ENCODE measurements at regions not wholly inside any gene's neighbourhood (a gene's known extent, or its start where the extent isn't known, plus 50 kb on each side); places are given as distances from the start of the nearest gene placed in this dataset.

- ChIA-PET POLR2A (no interaction called here), CTCF (no interaction called here)
- DNase-seq (ENCODE audit: low spot score): no peak
- Mint-ChIP-seq H3K36me3 (peaks cover 60% of the 10 kb centered on the region), H3K27ac (no peak overlapping the region), H3K27me3 (ENCODE audit: low read depth) (peaks cover 7% of the 10 kb centered on the region), H3K4me1 (no peaks in the 10 kb centered on the region), H3K9me3 (peaks cover 77% of the 10 kb centered on the region), H3K4me3 (no peak overlapping the region)
- ATAC-seq: no peak
- TF ChIP-seq NFATC4 (CRISPR knock-in tag; IDR thresholded peaks at IDR 0.05) (no peak), GABPB1 (CRISPR knock-in tag; IDR thresholded peaks at IDR 0.05) (no peak)
These were observed 777.6 kb downstream of the KCNJ18 start for GRCh38 chr17:22469941-22470340.

- peaks cover 7% of the 10 kb centered on the region for H3K27me3 Mint-ChIP-seq (ENCODE audit: low read depth)
- CTCF ChIA-PET: no interaction called here
- POLR2A ChIA-PET: no interaction called here
- H3K36me3 Mint-ChIP-seq: peaks cover 56% of the 10 kb centered on the region
- no peak overlapping the region for H3K27ac Mint-ChIP-seq
- no peak for DNase-seq (ENCODE audit: low spot score)
- no peaks in the 10 kb centered on the region for H3K4me1 Mint-ChIP-seq
- no peak overlapping the region for H3K4me3 Mint-ChIP-seq
- TF ChIP-seq ZNF219 (CRISPR knock-in tag; IDR thresholded peaks at IDR 0.05; ENCODE audit: borderline replicate concordance): no peak
- no peak for TF ChIP-seq ARID4B (CRISPR knock-in tag; IDR thresholded peaks at IDR 0.05; ENCODE audit: borderline replicate concordance)
- no peak for TF ChIP-seq ZNF232 (CRISPR knock-in tag; IDR thresholded peaks at IDR 0.05)
- no peak for TF ChIP-seq USF1 (CRISPR knock-in tag; IDR thresholded peaks at IDR 0.05)
- no peak for TF ChIP-seq ZBTB43 (CRISPR knock-in tag; IDR thresholded peaks at IDR 0.05)
- no peak for TF ChIP-seq E2F4 (CRISPR knock-in tag; IDR thresholded peaks at IDR 0.05; ENCODE audit: borderline replicate concordance, low read depth)
- TF ChIP-seq SMAD4 (CRISPR knock-in tag; IDR thresholded peaks at IDR 0.05): no peak
- TF ChIP-seq ATF1 (CRISPR knock-in tag; IDR thresholded peaks at IDR 0.05): no peak
- no peak for TF ChIP-seq MAX (CRISPR knock-in tag; IDR thresholded peaks at IDR 0.05)
- TF ChIP-seq NR2C2 (CRISPR knock-in tag; IDR thresholded peaks at IDR 0.05): no peak
- TF ChIP-seq E2F1 (CRISPR knock-in tag; IDR thresholded peaks at IDR 0.05): no peak
- no peak for TF ChIP-seq KAT7 (CRISPR knock-in tag; IDR thresholded peaks at IDR 0.05; ENCODE audit: borderline replicate concordance)
- no peak for TF ChIP-seq IRF2 (CRISPR knock-in tag; IDR thresholded peaks at IDR 0.05; ENCODE audit: borderline replicate concordance, low read depth)
- TF ChIP-seq ESRRA (CRISPR knock-in tag; IDR thresholded peaks at IDR 0.05; ENCODE audit: borderline replicate concordance): no peak
- no peak for ATAC-seq
- H3K9me3 Mint-ChIP-seq: peaks cover 73% of the 10 kb centered on the region
These were observed 778.3 kb downstream of the KCNJ18 start for GRCh38 chr17:22470411-22471175.

Data from WTC11 (cell line).